ENCODE measurements at regions not wholly inside any gene's neighbourhood (a gene's known extent, or its start where the extent isn't known, plus 50 kb on each side); places are given as distances from the start of the nearest gene placed in this dataset.
"Not testable (repeated sequence)": the region's sequence is repeated elsewhere in the genome, so short reads cannot be mapped to it uniquely, and the experiment has no call there.

DNA sequence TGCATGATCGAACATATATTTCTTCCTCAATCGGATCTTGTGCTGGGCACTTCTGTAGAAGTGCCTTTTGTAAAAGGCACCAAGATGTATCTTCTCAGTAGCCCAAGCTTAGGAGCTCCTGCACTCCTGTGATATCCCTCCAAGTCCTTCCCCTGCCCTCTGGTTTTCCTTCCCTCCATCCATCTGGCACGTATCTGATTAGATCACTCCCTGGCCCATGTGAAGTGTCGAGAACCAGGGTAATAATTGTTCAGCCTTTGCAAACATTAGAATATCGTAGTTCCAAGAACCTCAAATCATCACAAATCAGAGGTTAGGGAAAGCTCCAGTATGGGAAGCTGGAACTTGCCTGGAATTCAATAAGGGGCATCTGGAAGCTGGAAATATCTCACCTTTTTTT is 221.1 kb upstream of the AUTS2 start:
- DNase-seq = no peak

DNA sequence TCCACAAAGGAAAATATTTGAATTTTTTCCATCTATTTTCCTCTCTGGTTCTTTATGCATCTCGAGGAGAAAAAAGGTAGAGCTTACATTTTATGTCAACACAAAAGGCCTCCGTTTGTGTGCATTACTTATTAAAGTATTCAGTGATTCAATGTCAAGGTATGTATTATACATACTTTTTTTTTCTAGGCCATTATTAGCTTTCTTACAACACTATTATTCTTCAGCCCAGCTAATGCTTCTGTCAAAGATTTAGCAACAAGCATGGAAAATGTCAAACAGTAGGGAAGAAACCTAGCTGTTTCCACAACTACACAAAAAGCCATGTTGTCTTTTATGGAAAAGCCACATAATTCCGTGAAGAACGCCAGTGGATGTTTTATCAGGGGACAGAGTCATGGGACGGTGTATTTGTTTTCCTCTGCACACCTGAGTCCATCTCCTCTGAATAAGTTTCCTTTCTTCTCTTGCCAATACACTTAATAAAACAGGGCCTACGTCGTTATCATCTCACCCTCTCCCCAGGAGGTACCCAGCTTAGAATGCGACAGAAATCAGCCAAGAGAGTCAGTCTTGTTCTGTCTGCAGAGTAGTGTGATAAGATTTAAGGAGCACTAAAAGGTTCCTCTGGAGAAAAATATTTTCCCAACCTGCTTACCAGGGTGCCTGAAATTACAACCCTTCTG is 209.7 kb upstream of the AUTS2 start:
- DNase-seq = no peak

DNA sequence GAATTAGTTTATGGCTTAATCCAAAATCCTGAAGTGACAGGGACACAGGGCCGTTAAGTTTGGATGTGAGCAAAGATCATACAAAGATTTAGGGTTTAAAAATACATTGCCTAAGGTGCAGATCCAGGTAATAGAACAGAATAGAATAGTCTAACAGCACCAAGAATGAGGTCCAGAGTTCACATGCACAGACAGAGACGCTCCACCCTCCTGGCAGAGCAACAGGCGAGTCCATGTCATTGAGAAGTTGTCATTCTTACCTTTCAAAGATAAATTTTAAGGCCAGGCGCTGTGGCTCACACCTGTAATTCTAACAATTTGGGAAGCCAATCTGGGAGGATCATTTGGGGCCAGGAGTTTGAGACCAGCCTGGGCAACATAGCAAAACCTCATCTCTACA is 209.1 kb upstream of the AUTS2 start:
- no peak for DNase-seq

DNA sequence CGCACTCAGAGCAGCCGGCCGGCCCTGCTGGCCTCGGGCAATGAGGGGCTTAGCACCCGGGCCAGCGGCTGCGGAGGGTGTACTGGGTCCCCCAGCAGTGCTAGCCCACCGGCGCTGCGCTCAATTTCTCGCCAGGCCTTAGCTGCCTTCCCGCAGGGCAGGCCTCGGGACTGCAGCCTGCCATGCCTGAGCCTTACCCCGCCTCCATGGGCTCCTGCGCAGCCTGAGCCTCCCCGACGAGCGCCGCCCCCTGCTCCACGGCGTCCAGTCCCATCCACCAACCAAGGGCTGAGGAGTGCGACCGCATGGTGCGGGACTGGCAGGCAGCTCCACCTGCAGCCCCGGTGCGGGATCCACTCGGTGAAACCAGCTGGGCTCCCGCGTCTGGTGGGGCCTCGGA is 204.4 kb upstream of the AUTS2 start:
- DNase-seq = not testable (repeated sequence)

DNA sequence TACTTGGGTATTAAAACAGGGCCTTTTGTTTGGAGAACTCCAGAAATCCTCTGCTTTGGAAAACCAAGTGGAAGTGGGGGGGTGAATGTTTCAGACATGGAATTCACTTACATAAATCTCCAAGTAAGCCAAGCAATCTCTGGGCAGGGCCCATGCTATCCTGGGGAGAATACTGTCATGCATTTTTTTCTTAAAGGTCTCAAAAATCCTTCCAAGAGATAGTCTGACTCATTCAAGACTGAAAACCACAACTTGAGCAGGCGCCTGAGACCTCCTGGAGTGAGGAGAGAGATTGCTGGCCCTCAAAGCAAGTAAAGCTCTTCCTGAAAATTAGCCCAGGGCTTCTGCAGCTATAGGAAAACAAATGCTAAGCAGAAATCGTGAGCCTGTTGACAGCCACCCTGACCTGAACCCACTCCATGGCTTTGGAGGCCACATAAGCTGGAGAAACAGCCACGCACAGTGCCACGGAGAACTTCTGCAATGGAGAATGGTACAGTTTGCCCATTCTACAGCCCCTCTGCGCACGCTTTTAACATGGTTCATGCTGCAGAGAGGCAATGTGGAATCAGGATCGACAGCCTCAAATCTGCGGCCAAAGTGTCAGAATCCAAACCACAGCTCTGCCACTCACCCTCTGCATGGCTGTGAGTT is 203.1 kb upstream of the AUTS2 start:
- DNase-seq = no peak

DNA sequence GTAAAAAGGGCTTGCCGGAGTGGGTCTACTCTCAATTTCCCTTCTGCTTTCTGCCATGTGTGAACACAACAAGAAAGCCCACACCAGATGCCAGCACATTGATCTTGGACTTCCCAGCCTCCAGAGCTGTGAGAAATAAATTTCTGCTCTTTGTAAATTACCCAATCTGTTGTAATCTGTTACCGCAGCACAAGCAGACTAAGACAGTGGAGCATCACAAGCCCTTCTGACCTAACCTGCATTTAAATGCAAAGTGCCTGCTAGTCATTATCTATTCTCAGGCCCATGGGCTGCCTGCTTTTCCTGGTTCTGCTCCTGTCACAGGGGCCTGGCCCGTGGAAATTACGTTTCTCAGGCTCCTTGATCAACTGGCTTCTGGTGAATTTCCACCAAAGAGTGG is 199.3 kb upstream of the AUTS2 start:
- no peak for DNase-seq

DNA sequence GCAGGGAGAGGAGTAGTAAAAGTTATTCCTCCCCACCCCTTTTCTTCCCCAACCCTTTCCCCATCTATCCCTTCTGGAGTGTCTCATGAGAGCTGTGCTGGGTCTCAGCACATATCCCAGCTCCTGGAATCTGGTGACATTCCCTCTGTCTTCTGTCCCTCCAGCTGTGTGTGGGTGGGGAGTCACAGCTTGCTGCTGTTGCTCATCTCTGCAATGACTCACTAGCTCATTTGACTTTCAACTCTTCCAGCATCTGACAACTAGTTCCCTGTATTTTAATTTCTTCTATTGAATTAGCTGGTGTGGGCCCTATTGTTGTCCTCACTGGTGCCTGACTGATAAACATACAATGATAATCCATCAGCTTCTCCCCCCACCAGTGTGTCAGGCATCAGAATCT is 198.9 kb upstream of the AUTS2 start:
- DNase-seq = no peak

DNA sequence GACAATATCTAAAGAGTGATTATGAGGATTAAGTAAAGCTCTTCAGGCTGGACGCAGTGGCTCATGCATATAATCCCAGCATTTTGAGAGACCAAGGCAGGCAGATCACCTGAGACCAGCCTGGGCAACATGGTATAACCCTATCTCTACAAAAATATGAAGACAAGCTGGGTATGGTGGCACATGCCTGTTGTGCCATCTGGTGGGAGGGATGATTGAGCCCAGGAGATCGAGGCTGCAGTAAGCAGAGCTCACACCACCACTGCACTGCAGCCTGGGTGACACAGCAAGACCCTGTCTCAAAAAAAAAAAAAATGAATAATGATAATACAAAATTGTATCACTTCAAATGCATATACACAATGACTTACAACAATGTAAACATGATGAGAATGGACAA is 195.6 kb upstream of the AUTS2 start:
- DNase-seq = peak in 1 of 3 experiments; percentile 33

DNA sequence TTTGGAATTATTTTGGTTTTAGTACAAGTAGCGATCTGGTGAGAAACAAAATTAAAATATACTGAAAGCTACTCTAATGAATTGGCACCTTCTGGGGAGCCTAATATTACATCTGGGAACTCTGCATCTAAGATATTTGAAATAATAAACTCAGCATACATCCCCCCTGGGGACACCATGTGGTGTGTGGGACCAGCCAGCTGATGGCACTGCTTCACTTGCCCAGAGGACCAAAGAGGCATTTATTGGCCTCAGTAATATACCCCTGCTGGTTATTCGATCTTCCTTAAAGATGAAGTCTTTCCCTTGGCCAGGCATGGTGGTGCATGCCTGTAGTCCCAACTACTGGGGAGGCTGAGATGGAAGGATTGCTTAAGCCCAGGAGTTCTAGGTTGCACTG is 195.1 kb upstream of the AUTS2 start:
- peak in 1 of 3 experiments; percentile 32 for DNase-seq

DNA sequence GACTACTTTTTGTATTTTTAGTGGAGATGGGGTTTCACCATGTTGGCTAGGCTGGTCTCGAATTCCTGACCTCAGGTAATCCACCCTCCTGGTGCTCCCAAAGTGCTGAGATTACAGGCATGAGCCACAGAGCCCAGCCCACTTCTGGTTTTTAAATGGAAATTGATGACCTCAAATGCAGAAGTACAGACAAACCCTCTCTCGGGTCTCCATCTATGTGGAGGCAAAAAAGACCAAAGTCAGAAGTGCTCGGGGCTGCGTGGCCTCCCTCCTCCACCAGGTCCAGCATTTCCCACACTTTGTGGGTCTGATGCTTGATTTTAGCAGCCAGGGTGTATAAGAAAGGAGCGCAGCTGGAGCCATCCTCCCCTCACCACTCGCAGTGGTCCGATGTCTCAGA is 187.3 kb upstream of the AUTS2 start:
- DNase-seq = no peak

DNA sequence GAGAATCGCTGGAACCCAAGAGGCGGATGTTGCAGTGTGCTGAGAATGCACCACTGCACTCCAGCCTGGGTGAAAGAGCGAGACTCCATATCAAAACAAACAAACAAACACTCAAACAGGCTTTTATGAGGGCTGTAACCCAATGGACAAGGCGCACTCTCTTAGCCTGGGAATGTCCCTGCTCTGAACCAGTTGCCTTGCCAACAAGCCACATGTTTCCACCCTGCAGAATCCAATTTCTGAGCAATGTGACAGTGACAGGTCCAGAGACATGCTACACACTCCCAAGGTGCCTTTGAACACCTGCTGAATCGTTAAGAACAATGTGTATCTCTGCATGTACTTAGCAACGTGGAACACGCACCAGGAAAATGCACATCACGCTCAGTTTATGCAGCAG is 186.8 kb upstream of the AUTS2 start:
- peak in 1 of 3 experiments; percentile 53 for DNase-seq

DNA sequence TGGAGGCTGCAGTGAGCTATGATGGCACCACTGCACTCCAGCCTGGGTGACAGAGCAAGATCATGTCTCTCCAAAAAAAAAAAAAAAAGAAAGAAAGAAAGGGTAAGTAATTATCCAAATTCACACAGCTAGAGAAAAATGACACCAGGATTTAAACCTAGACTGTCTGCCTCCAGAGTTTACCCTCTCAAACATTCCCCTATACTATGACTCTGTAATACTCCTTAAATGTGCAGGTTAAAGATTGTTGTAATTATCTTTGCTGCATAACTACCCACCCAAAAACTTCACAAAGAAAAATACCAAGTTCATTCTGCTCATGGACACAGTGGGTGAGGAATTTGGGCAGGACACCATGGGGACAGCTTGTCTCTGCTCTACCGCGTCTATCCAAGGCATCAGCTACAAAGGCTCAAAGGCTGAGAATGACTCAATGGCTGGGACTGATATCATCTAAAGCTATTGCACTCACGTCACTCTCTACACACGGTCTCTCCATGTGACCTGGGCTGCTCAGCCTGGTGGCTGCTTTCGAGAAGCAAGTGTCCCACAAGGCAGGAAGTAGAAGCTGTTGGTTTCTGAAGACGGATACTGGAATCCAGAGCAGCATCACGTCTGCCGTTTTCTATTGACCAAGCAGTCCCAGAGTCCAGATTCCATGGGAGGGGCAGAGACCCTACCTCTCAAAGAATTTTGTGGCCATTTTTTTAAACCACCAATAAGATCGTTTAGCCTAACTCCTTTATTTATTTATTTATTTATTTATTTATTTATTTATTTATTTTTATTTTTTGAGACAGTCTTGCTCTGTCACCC is 185.7 kb upstream of the AUTS2 start:
- DNase-seq = no peak

DNA sequence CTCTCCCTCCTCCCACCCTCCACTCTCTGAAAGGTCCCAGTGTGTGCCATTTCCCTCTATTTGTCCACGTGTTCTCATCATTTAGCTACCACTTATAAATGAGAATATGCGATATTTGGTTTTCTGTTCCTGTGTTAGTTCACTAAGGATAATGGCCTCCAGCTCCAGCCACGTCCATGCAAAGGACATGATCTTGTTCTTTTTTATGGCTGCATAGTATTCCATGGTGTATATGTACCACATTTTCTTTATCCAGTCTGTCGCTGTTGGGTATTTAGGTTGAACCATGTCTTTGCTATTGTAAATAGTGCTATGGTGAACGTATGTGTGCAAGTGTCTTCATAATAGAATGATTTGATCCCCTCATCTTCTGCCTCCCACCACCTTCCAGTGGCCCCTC is 183.7 kb upstream of the AUTS2 start:
- DNase-seq = no peak

DNA sequence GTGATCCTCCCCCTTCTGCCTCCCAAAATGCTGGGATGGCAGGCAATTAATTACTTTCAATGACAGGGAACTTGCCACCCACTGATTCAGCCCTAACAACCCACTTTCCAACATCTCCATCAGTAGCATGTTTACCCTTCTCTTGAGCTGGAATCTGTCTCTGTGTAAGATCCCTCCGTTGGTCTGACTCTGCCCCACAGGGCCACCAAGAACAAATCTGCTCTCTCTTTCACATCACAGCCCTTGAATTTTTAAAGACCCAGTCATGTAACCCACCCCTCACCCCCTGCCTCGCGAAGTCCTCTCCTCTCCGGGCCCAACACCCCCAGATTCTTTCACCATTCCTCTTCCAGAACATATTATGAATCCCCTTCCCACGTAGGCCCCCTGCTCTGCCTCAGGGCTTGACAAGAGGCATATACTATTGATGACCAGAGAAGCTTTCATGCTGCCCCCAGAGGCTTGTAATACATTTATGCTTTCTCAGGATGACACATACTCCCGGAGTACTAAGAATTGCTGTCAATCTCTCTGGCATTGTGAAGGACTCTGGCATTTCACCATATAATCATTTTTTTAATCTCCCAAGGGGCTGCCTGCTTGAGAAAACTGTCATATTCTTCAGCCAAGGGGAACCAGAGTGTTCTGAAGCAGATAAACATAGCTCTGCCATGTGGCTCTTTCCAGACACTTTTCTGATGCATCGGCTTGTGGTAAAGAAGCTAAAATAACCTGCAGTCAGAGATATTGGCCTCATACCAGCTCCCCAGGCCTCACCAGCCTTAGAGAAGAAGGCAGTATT is 179.2 kb upstream of the AUTS2 start:
- DNase-seq = peak in 1 of 3 experiments; percentile 57

DNA sequence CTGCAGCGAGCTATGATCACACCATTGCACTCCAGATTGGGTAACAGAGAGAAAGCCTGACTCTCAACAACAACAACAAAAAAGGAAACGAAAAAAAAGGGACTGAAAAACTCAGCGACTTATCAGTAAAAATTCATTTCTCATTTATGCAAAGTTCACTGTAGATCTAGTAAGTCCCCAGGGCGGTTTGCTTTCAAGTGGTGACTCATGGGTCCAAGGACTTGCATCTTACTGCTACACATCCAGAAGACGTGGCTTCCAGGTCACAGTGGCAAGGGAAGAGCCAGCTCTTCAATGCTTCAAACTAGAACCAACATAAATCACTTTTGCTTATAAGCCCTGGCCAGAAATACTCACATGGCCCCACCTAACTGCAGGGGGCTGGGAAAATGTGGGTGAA is 178.3 kb upstream of the AUTS2 start:
- no peak for DNase-seq

DNA sequence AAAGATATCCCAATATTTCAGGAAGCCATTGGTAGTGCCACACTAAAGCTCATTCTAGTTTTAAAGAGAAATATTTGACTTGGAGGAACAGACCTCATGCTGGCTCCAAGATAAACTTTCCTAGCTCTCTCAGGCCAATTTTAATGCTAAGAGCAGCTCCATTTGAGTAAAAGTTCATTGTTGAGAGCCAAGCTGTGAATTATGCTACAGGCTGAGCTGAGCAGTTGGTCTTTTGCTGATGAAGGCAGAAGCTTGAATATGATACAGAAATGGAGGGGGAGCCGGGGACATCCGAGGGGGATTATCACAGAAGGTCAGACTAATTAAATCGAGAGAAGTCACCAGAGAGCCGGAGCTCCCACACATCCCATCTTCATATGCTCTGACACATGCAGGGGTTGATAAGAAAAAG is 175.7 kb upstream of the AUTS2 start:
- DNase-seq = no peak

DNA sequence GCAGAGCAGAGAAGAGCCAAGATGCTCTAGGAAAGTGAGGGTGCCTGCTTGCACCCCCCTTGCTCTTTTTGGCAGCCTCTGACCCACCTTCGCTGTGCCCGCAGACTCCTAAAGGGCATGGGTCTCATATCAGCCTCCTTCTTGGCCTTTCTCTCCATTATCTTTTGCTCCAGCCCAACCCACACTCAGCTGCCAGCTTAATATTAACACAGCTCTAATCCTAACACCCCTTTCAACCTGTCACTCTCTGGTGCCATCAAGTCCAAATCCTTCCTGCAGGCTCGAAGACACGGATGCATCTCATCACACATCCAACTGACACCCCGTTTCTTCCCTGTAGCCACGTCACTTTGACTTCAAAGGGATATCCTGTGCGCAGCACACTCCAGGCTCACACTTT is 171.6 kb upstream of the AUTS2 start:
- DNase-seq = no peak

DNA sequence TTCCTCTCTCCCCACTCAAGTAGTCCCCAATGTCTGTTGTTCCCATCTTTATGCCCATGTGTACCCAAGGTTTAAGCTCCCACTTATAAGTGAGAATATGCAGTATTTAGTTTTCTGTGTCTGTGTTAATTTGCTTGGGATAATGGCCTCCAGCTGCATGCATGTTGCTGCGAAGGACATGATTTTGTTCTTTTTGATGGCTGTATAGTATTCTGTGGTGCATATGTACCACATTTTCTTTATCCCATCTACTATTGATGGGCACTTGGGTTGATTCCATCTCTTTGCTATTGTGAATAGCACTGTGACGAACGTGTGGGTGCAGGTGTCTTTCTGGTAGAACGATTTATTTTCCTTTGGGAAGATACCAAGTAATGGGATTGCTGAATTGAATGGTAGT is 170.2 kb upstream of the AUTS2 start:
- DNase-seq = no peak

DNA sequence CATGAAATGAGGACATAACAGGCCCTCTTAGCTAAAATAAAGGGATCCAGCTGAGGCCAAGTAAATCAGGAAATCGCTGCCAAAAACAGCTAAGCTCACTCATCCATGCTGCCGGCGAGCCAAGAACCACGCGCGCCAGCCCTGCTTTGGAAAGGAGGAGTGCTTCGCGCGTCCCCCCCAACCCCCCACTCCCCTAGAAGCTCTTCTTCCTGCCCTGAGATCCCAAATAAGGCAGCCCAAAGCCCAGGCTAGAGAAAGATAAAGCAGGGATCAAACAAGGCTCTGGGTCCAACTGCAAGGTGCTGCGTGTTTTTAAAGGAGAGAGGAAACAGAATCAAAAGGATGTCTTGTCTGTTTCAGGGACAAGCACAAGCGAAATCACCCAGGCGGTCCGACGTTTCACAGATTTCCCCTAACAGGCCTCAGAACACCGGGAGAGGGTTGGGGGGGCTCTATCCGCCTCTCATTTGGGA is 168.3 kb upstream of the AUTS2 start:
- no peak for DNase-seq

DNA sequence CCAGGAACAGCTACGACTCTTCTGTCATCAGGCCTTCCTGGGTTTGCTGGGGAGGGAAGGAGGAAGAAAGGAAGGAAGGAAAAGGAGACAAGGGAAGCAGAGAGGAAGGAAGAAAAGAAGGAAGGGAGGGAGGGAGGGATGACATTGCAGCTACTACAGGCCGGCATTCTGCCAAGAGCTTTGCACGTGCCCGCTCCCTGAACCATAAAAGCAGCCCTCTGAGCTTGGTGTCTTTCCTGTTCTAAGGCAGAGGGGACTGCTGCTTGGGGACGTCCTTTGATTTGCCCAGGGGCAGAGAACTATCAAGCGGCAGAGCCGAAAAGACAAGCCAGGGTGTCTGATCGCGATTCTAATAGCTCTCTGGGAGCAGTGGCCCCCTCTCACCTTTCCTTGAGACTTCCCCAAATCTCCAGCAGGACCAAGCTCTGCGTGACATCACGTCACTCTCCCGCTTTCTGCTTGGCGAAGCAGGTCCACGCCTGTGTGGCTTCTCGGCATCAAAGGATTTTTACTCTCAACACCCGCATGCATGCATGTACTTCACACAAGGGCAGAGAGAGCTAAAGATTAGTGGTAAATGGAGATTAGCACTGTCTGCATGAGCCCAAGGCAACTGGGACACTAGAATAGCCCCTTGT is 167.8 kb upstream of the AUTS2 start:
- no peak for DNase-seq

DNA sequence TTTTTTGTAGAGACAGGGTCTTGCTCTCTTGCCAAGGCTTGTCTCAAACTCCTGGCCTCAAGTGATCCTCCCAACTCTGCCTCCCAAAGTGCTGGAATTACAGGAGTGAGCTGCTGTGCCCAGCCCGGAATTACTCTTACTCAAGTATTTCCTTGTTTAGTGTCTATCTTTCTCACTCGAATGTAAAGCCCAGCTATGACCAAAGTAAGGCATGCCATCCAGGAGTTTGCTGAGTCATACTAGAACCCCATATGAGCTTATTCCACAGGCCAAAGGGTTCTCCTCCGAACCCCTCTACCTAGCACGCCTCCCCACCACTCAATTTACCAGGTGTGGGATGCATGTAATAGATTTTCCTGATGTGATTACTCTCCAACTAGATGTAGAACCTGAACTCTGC is 166.6 kb upstream of the AUTS2 start:
- DNase-seq = no peak

DNA sequence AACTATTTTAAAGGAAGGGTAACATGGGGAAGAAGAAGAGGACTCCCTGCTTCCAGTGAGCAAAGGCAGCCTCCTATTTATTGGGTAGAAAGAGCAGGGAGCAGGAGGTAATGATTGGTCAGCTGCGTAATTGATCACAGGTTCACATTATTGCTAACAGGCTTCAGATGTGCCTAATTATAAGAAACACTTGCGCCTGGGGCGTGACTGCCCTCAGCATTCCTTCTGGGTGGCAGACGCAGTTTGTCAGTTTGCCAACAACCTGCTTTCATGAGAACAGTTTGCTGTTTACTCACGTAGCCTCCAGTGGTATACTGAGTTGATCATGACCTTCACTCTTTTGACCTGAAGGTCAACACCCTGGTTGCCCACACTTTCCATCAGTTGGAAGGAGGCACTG is 166.0 kb upstream of the AUTS2 start:
- DNase-seq = not testable (repeated sequence)

DNA sequence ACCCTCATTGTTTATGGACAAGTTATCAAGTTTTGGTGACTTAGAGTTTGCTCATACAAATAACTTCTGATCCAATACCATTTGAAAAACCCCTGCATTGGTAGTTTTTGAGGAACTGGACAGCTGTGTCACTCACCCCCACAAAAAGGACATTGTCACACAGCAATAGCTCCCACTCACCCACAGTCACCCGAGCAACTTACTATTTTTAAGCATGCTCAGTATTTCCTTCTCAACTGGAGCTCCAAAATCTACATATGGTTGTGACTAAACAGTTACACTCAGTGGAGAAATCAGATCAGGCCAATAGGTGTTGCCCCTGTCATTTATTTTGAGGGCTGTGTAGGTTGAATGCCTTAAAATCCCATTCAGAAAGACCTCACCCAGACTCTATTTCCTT is 165.2 kb upstream of the AUTS2 start:
- no peak for DNase-seq

All from NCI-H1417 (cell line).